B cell (primary cell): ENCODE measurements at regions not wholly inside any gene's neighbourhood (a gene's known extent, or its start where the extent isn't known, plus 50 kb on each side); places are given as distances from the start of the nearest gene placed in this dataset.

Experiments used
- ATAC-seq: fragments of 200-7000 bp; cut with Tn5 transposase; one replicate; pipeline ENCODE4 v1.10.0; 2021; ENCODE audit warnings: low read depth, mild to moderate bottlenecking, moderate number of reproducible peaks, moderate library complexity
- CTCF ChIA-PET: fragments of 350-600 bp; sonication (Branson Sonifier 250); formaldehyde crosslinking; loops from one replicate; lab custom pipeline; 2021; ENCODE audit warnings: antibody characterized with exemption, inconsistent platforms; lab: Charles Lee
- POLR2A ChIA-PET: fragments of 350-600 bp; sonication (Branson Sonifier 250); formaldehyde crosslinking; loops from one replicate; lab custom pipeline; 2021; ENCODE audit warnings: antibody characterized with exemption; lab: Charles Lee
- DNase-seq: peaks from one replicate; pipeline ENCODE4 v3.0.0; 2013
- H2AFZ ChIP-seq: 2 replicates; pipeline ENCODE4 v1.6.1; 2012; ENCODE audit warnings: mild to moderate bottlenecking, low read depth, low read length; ENCODE audit not compliant: insufficient read depth, poor library complexity, severe bottlenecking
- H3K27ac ChIP-seq, 2 donors: 1 replicate in 1 of 2; 2 replicates in 1 of 2; pipeline ENCODE4 v1.5.1; 2012 to 2013; ENCODE audit warnings: low read length in 2 of 2, mild to moderate bottlenecking in 2 of 2, moderate library complexity in 1 of 2
- H3K27me3 ChIP-seq, 4 experiments: fragments of 200-600 bp in 1 of 4; sonication (generic) in 1 of 4; replicated peaks in 1 of 4; 1 replicate in 2 of 4; 2 replicates in 2 of 4; pipeline versions ENCODE4 v1.6.1 to v1.7.0; 2013 to 2016; ENCODE audit warnings: low read length in 3 of 4, mild to moderate bottlenecking in 2 of 4, mixed read lengths in 1 of 4, moderate library complexity in 1 of 4; ENCODE audit not compliant: insufficient read depth in 4 of 4, control insufficient read depth in 3 of 4; ENCODE audit errors: control extremely low read depth in 1 of 4
- H3K36me3 ChIP-seq, 2 experiments: replicated peaks in 1 of 2; 1 replicate in 1 of 2; 2 replicates in 1 of 2; pipeline versions ENCODE4 v1.6.1 to v1.7.1; 2013; ENCODE audit warnings: low read length in 1 of 2; ENCODE audit not compliant: insufficient read depth in 2 of 2, control insufficient read depth in 1 of 2; ENCODE audit errors: control extremely low read depth in 1 of 2, extremely low read depth in 1 of 2
- H3K4me1 ChIP-seq, 2 donors: fragments of 200-600 bp in 1 of 2; sonication (generic) in 1 of 2; 1 replicate in 1 of 2; 2 replicates in 1 of 2; pipeline versions ENCODE4 v1.5.1 to v1.6.1; 2013 to 2017; ENCODE audit warnings: low read length in 2 of 2; ENCODE audit not compliant: control insufficient read depth in 2 of 2, insufficient read depth in 2 of 2
- H3K4me2 ChIP-seq: replicated peaks from 2 replicates; pipeline ENCODE3; 2012; ENCODE audit warnings: mild to moderate bottlenecking, low read depth, low read length; ENCODE audit not compliant: poor library complexity, severe bottlenecking
- H3K4me3 ChIP-seq, 5 experiments: fragments of 200-600 bp in 1 of 5; sonication (generic) in 1 of 5; 1 replicate in 3 of 5; 2 replicates in 2 of 5; pipeline versions ENCODE4 v1.5.1 to v1.7.0; 2011 to 2016; ENCODE audit warnings: low read length in 4 of 5, mild to moderate bottlenecking in 4 of 5, low read depth in 2 of 5, control low read depth in 1 of 5, moderate library complexity in 1 of 5; ENCODE audit not compliant: insufficient read depth in 1 of 5; ENCODE audit errors: control extremely low read depth in 1 of 5, extremely low read depth in 1 of 5
- H3K79me2 ChIP-seq: fragments of 200-600 bp; sonication (generic); one replicate; pipeline ENCODE4 v1.6.0; 2016; ENCODE audit warnings: low read length; ENCODE audit not compliant: control insufficient read depth, insufficient read depth
- H3K9ac ChIP-seq: fragments of 200-600 bp; sonication (generic); 2 replicates; pipeline ENCODE4 v1.6.1; 2017; ENCODE audit warnings: mild to moderate bottlenecking, low read length, moderate library complexity
- H3K9me3 ChIP-seq, 3 donors: one replicate each; pipeline versions ENCODE4 v1.6.1 to v1.7.1; 2013; ENCODE audit warnings: low read length in 2 of 3; ENCODE audit not compliant: control insufficient read depth in 2 of 3, insufficient read depth in 1 of 3; ENCODE audit errors: control extremely low read depth in 1 of 3
- H4K20me1 ChIP-seq: 2 replicates; pipeline ENCODE4 v1.6.0; 2012; ENCODE audit warnings: mild to moderate bottlenecking, low read length; ENCODE audit not compliant: insufficient read depth, control insufficient read depth, poor library complexity, severe bottlenecking
- H3K27ac Mint-ChIP-seq: one replicate; pipeline ENCODE4 v1.8.0; 2021; ENCODE audit warnings: mixed read lengths
- H3K27me3 Mint-ChIP-seq: one replicate; pipeline ENCODE4 v1.8.0; 2021; ENCODE audit warnings: mixed read lengths
- H3K4me1 Mint-ChIP-seq: one replicate; pipeline ENCODE4 v1.8.0; 2021; ENCODE audit warnings: mixed read lengths
- H3K4me3 Mint-ChIP-seq: one replicate; pipeline ENCODE4 v1.8.0; 2021; ENCODE audit warnings: mixed read lengths
- H3K9me3 Mint-ChIP-seq: one replicate; pipeline ENCODE4 v1.8.0; 2022; ENCODE audit warnings: mixed read lengths; ENCODE audit not compliant: insufficient read depth
- CTCF ChIP-seq: fragments of 200-600 bp; IDR thresholded peaks from one replicate; pipeline ENCODE4 v1.8.0; 2022; ENCODE audit warnings: antibody characterized with exemption, mild to moderate bottlenecking
- EZH2 ChIP-seq: IDR thresholded peaks from 2 replicates; pipeline ENCODE4 v1.6.1; 2012; ENCODE audit warnings: borderline replicate concordance, low read depth, mild to moderate bottlenecking, moderate library complexity, low read length; ENCODE audit not compliant: insufficient read depth, poor library complexity, severe bottlenecking
- WGBS: methylation state at CpG from one replicate; pipeline ENCODE4 v1.1.5; 2013; ENCODE audit warnings: missing lambda C conversion rate; ENCODE audit not compliant: insufficient coverage; 5-methylcytosine and 5-hydroxymethylcytosine counted together
- intact Hi-C: fragments of 100-400 bp; cut with micrococcal nuclease; formaldehyde crosslinking; loops from one replicate; pipeline ENCODE4 v1.10.0; 2022

GRCh38 chr5:61966296-61966955, 339.6 kb upstream of the KIF2A start:
- DNase-seq = no peak
- no peaks in the 10 kb centered on the region for H3K9me3 ChIP-seq
- no peaks in the 10 kb centered on the region for H4K20me1 ChIP-seq
- H2AFZ ChIP-seq = no peak overlapping the region
- ChIA-PET POLR2A (no interaction called here), CTCF (no interaction called here)
- no peak for TF ChIP-seq EZH2
- no peak for TF ChIP-seq CTCF
- H3K36me3 ChIP-seq = no peaks in the 10 kb centered on the region
- Mint-ChIP-seq H3K4me1 (no peaks in the 10 kb centered on the region), H3K27ac (no peak overlapping the region), H3K9me3 (no peaks in the 10 kb centered on the region), H3K27me3 (peaks cover 12% of the 10 kb centered on the region), H3K4me3 (no peak overlapping the region)
- H3K27ac ChIP-seq = no peak overlapping the region
- ATAC-seq = no peak
- intact Hi-C loops = no loop called here
- WGBS = no CpG with 5 or more reads among the region's 1 CpG
- no peaks in the 10 kb centered on the region for H3K4me1 ChIP-seq
- no peaks in the 10 kb centered on the region for H3K27me3 ChIP-seq
- H3K4me2 ChIP-seq = no peak overlapping the region
- H3K9ac ChIP-seq = no peak overlapping the region
- H3K79me2 ChIP-seq = no peaks in the 10 kb centered on the region
- H3K4me3 ChIP-seq = no peak overlapping the region

GRCh38 chr5:61966997-61967396, 339.0 kb upstream of the KIF2A start:
- Histone ChIP-seq H4K20me1 (no peaks in the 10 kb centered on the region), H3K9ac (no peak overlapping the region), H3K36me3 (no peaks in the 10 kb centered on the region), H3K4me2 (no peak overlapping the region), H3K4me1 (no peaks in the 10 kb centered on the region), H3K27me3 (no peaks in the 10 kb centered on the region), H2AFZ (no peak overlapping the region), H3K79me2 (no peaks in the 10 kb centered on the region), H3K27ac (no peak overlapping the region), H3K9me3 (no peaks in the 10 kb centered on the region), H3K4me3 (no peak overlapping the region)
- CTCF ChIA-PET = no interaction called here
- Mint-ChIP-seq H3K4me3 (no peak overlapping the region), H3K4me1 (no peaks in the 10 kb centered on the region), H3K27ac (no peak overlapping the region), H3K9me3 (no peaks in the 10 kb centered on the region), H3K27me3 (peaks cover 16% of the 10 kb centered on the region)
- TF ChIP-seq EZH2 (no peak), CTCF (no peak)
- WGBS = 71% methylated on average over 6 of the region's 8 CpGs
- POLR2A ChIA-PET = no interaction called here
- intact Hi-C loops = no loop called here
- DNase-seq (no peak), ATAC-seq (no peak)
